Kidney epithelial cell (primary cell): ENCODE measurements at regions not wholly inside any gene's neighbourhood (a gene's known extent, or its start where the extent isn't known, plus 50 kb on each side); places are given as distances from the start of the nearest gene placed in this dataset.
"Not testable (repeated sequence)": the region's sequence is repeated elsewhere in the genome, so short reads cannot be mapped to it uniquely, and the experiment has no call there.

Experiments
- DNase-seq: peaks from one replicate; pipeline ENCODE4 v3.0.0-alpha.2; 2010; ENCODE audit warnings: low read depth
- H3K27me3 ChIP-seq: 2 replicates; pipeline ENCODE4 v1.6.0; 2011; ENCODE audit warnings: low read length; ENCODE audit not compliant: control insufficient read depth, insufficient read depth
- H3K36me3 ChIP-seq: 2 replicates; pipeline ENCODE4 v1.5.1; 2011; ENCODE audit warnings: low read length; ENCODE audit not compliant: control insufficient read depth, insufficient read depth
- H3K4me3 ChIP-seq: 2 replicates; pipeline ENCODE4 v1.5.1; 2011; ENCODE audit warnings: low read depth, mild to moderate bottlenecking, control low read depth, low read length
- CTCF ChIP-seq: IDR thresholded peaks from 2 replicates; pipeline ENCODE4 v1.5.1; 2011; ENCODE audit warnings: mild to moderate bottlenecking, moderate library complexity, low read length, control low read depth, inconsistent platforms; ENCODE audit not compliant: insufficient read depth, poor library complexity, severe bottlenecking

- no peak for TF ChIP-seq CTCF
- no peaks in the 10 kb centered on the region for H3K27me3 ChIP-seq
- no peak for DNase-seq
- H3K4me3 ChIP-seq: no peak overlapping the region
- H3K36me3 ChIP-seq: no peaks in the 10 kb centered on the region
These were observed 179.7 kb upstream of the ST6GALNAC5 start for GRCh38 chr1:76687307-76688175.

GRCh38 chr1:76690766-76691165 is 176.5 kb upstream of the ST6GALNAC5 start:
- no peak for TF ChIP-seq CTCF
- no peak overlapping the region for H3K4me3 ChIP-seq
- no peaks in the 10 kb centered on the region for H3K27me3 ChIP-seq
- no peak for DNase-seq
- no peaks in the 10 kb centered on the region for H3K36me3 ChIP-seq

GRCh38 chr1:76695535-76695934 is 171.7 kb upstream of the ST6GALNAC5 start:
- no peak for TF ChIP-seq CTCF
- Histone ChIP-seq H3K36me3 (no peaks in the 10 kb centered on the region), H3K4me3 (no peak overlapping the region), H3K27me3 (no peaks in the 10 kb centered on the region)
- DNase-seq: no peak

- Histone ChIP-seq H3K36me3 (no peaks in the 10 kb centered on the region), H3K27me3 (no peaks in the 10 kb centered on the region), H3K4me3 (no peak overlapping the region)
- DNase-seq: no peak
- TF ChIP-seq CTCF: no peak
These were observed 169.9 kb upstream of the ST6GALNAC5 start for GRCh38 chr1:76697361-76697760.

GRCh38 chr1:76699646-76700045 is 167.6 kb upstream of the ST6GALNAC5 start:
- not testable (repeated sequence) for H3K27me3 ChIP-seq, H3K4me3 ChIP-seq, DNase-seq, H3K36me3 ChIP-seq

GRCh38 chr1:76700200-76700599 is 167.1 kb upstream of the ST6GALNAC5 start:
- not testable (repeated sequence) for H3K4me3 ChIP-seq, H3K36me3 ChIP-seq, H3K27me3 ChIP-seq, DNase-seq

- Histone ChIP-seq H3K27me3 (no peaks in the 10 kb centered on the region), H3K4me3 (no peak overlapping the region), H3K36me3 (no peaks in the 10 kb centered on the region)
- DNase-seq: no peak
- TF ChIP-seq CTCF: no peak
These were observed 161.7 kb upstream of the ST6GALNAC5 start for GRCh38 chr1:76705560-76705959.
